ENCODE measurements at regions not wholly inside any gene's neighbourhood (a gene's known extent, or its start where the extent isn't known, plus 50 kb on each side); places are given as distances from the start of the nearest gene placed in this dataset.

DNA sequence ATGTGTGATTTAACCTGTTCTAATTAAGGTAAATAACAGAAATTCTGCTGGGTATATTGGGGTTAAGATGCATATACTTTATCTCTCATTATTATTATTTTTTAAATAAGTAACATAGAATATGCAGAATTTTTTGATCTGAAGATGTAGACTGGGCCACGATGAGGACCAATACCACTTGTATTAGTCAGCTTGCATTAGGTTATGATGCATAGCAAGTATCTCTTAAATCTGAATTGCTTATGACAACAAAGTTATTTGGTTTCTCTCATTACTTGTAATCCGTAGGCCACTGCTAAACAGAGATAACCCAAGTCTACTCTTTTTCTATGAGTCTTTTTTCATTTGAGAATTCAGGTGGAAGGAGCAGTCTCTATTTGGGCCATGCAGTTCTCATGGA is 145.5 kb upstream of the NOVA1 start:
- TF ChIP-seq CTCF (IDR thresholded peaks at IDR 0.05) = no peak
- TF ChIP-seq EP300 (IDR thresholded peaks at IDR 0.05; ENCODE audit: low read depth) = no peak
- TF ChIP-seq POLR2A (IDR thresholded peaks at IDR 0.05) = no peak
